Vagina (tissue), 2 donors: ENCODE measurements at regions not wholly inside any gene's neighbourhood (a gene's known extent, or its start where the extent isn't known, plus 50 kb on each side); places are given as distances from the start of the nearest gene placed in this dataset.

Source experiments
- POLR2A ChIP-seq, 2 donors: fragments of 450-650 bp; IDR thresholded peaks; one replicate each; pipeline ENCODE4 v1.6.1; 2017; ENCODE audit warnings: antibody characterized with exemption in 2 of 2, mild to moderate bottlenecking in 2 of 2, moderate library complexity in 2 of 2
- POLR2AphosphoS5 ChIP-seq, 2 donors: sonication (generic); formaldehyde crosslinking; IDR thresholded peaks; one replicate each; pipeline ENCODE4 v1.9.0; 2017; ENCODE audit warnings: antibody characterized with exemption in 2 of 2, mild to moderate bottlenecking in 2 of 2, low read depth in 1 of 2; ENCODE audit not compliant: insufficient read depth in 1 of 2
- TF ChIP-seq, protein P1 (sequence below), 3 experiments: fragments of 450-650 bp in 2 of 3; fragments of 200-600 bp in 1 of 3; sonication (generic) in 1 of 3; IDR thresholded peaks; one replicate each; pipeline ENCODE4 v1.5.1; 2017 to 2019; ENCODE audit warnings: antibody characterized with exemption in 3 of 3, mild to moderate bottlenecking in 2 of 3, moderate library complexity in 2 of 3

DNA sequence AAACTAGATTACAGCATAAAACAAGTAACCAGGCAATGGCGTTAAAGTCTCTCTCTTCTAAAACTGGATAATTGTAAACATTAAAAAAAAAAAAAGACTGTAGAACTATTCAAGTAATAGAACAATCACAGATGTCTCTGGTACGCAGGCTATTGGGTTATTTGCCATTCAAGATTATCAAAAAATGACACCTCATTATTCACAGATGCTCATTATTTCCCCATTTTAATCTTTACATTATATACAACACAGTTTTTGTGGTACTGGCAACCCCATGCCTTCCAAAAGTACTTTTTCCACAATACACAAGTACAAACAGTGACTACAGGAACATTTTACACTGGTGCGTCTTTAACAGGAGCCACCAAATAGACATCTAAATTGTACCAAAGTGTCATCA lies 109.4 kb downstream of the ZNF608 start:
- TF ChIP-seq, protein P1, sequence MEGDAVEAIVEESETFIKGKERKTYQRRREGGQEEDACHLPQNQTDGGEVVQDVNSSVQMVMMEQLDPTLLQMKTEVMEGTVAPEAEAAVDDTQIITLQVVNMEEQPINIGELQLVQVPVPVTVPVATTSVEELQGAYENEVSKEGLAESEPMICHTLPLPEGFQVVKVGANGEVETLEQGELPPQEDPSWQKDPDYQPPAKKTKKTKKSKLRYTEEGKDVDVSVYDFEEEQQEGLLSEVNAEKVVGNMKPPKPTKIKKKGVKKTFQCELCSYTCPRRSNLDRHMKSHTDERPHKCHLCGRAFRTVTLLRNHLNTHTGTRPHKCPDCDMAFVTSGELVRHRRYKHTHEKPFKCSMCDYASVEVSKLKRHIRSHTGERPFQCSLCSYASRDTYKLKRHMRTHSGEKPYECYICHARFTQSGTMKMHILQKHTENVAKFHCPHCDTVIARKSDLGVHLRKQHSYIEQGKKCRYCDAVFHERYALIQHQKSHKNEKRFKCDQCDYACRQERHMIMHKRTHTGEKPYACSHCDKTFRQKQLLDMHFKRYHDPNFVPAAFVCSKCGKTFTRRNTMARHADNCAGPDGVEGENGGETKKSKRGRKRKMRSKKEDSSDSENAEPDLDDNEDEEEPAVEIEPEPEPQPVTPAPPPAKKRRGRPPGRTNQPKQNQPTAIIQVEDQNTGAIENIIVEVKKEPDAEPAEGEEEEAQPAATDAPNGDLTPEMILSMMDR (IDR thresholded peaks at IDR 0.05) = no peak
- TF ChIP-seq POLR2A (IDR thresholded peaks at IDR 0.05) (no peak), POLR2AphosphoS5 (IDR thresholded peaks at IDR 0.05; ENCODE audit: insufficient read depth in 1 of 2, low read depth in 1 of 2) (no peak)
